ENCODE measurements at regions not wholly inside any gene's neighbourhood (a gene's known extent, or its start where the extent isn't known, plus 50 kb on each side); places are given as distances from the start of the nearest gene placed in this dataset.

GRCh38 chr5:74322191-74322590 is 318.3 kb downstream of the ENC1 start:
- no peak for DNase-seq (ENCODE audit: low read depth)
- H3K4me3 ChIP-seq (ENCODE audit: low read depth, low read length), result no peak overlapping the region
- TF ChIP-seq, protein P1, sequence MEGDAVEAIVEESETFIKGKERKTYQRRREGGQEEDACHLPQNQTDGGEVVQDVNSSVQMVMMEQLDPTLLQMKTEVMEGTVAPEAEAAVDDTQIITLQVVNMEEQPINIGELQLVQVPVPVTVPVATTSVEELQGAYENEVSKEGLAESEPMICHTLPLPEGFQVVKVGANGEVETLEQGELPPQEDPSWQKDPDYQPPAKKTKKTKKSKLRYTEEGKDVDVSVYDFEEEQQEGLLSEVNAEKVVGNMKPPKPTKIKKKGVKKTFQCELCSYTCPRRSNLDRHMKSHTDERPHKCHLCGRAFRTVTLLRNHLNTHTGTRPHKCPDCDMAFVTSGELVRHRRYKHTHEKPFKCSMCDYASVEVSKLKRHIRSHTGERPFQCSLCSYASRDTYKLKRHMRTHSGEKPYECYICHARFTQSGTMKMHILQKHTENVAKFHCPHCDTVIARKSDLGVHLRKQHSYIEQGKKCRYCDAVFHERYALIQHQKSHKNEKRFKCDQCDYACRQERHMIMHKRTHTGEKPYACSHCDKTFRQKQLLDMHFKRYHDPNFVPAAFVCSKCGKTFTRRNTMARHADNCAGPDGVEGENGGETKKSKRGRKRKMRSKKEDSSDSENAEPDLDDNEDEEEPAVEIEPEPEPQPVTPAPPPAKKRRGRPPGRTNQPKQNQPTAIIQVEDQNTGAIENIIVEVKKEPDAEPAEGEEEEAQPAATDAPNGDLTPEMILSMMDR (IDR thresholded peaks at IDR 0.05; ENCODE audit: insufficient read depth, low read depth, low read length, missing control alignments), result no peak

- no peak overlapping the region for H3K4me3 ChIP-seq (ENCODE audit: low read depth, low read length)
- DNase-seq (ENCODE audit: low read depth), result no peak
These were observed 319.2 kb downstream of the ENC1 start for GRCh38 chr5:74321326-74321725.

GRCh38 chr5:74320526-74320925 is 320.0 kb downstream of the ENC1 start:
- DNase-seq (ENCODE audit: low read depth), result no peak
- H3K4me3 ChIP-seq (ENCODE audit: low read depth, low read length), result no peak overlapping the region
- TF ChIP-seq, protein P1 (IDR thresholded peaks at IDR 0.05; ENCODE audit: insufficient read depth, low read depth, low read length, missing control alignments), result no peak

More at GRCh38 chr5:74321326-74321725, 319.2 kb downstream of the ENC1 start:
- TF ChIP-seq, protein P1 (IDR thresholded peaks at IDR 0.05; ENCODE audit: insufficient read depth, low read depth, low read length, missing control alignments), result no peak

DNA sequence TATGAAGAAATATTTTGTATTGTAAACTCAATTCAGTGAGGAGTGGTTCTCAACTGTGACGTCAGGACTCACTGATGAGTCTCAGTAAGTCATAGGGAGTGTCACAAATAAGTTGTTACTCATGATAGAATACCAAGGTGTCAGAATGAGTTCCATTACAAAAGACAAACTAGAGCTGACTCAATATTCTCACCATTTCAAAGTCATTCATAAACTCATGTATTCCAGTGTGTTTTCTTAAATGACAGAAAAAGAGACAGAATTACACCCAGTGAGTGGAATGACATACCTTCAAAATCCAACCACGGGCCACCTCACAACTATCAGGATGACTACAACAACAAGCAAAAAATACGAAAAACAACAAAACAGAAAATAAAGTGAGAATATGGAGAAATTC is 321.5 kb downstream of the ENC1 start:
- no peak for DNase-seq (ENCODE audit: low read depth)
- H3K4me3 ChIP-seq (ENCODE audit: low read depth, low read length), result no peak overlapping the region
- TF ChIP-seq, protein P1 (IDR thresholded peaks at IDR 0.05; ENCODE audit: insufficient read depth, low read depth, low read length, missing control alignments), result no peak

DNA sequence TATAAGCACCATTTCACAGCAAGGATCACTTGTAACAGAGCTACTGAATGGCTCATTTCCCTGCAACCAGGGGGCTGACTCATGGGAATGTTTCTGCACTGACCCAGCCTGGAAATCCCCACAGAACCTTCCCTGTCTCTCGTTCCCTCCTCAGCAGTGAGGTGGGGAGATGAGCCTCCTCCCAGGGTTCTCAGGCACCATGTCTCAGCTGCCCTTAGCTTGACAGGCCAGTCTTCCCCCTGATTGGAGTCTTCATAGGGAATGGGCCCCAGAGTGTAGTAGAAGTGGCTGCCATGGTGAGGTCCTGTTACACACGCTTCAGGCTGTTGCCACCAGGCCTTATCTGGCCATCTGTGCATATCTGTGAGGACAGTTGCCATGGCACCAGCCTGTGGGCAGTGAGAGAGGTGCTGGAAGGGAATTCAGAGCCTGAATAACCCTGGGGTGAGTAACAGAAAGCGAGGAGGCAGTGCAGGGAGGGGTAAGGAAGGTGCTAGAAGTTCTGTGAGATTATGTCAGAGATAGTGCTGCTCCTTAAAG is 324.4 kb downstream of the ENC1 start:
- DNase-seq (ENCODE audit: low read depth), result peak; percentile 61
- H3K4me3 ChIP-seq (ENCODE audit: low read depth, low read length), result no peak overlapping the region
- TF ChIP-seq, protein P1 (IDR thresholded peaks at IDR 0.05; ENCODE audit: insufficient read depth, low read depth, low read length, missing control alignments), result no peak

- no peak overlapping the region for H3K4me3 ChIP-seq (ENCODE audit: low read depth, low read length)
- TF ChIP-seq, protein P1 (IDR thresholded peaks at IDR 0.05; ENCODE audit: insufficient read depth, low read depth, low read length, missing control alignments), result no peak
- DNase-seq (ENCODE audit: low read depth), result no peak
These were observed 325.6 kb downstream of the ENC1 start for GRCh38 chr5:74314906-74315305.

DNA sequence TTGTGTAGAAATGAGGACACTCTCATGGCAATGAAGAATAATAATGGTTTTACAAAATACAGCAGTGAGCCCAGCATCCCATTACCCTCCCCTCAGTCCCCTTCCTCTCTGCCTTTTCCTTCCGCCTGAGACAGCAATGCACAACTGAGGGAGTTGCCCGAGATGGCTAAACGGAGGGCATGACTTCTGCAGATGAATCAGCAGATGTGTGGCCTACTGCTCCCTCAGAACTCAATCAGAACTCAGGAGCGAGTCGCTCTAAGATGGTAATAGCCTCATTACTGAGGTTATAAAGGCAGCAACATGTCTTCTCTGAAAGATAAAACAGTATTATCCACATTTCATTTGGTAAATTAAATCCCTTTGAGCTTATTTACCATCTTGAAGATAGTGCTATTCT is 326.6 kb downstream of the ENC1 start:
- H3K4me3 ChIP-seq (ENCODE audit: low read depth, low read length), result no peak overlapping the region
- no peak for DNase-seq (ENCODE audit: low read depth)
- TF ChIP-seq, protein P1 (IDR thresholded peaks at IDR 0.05; ENCODE audit: insufficient read depth, low read depth, low read length, missing control alignments), result no peak
